Liver (tissue), 8 donors: ENCODE measurements at regions not wholly inside any gene's neighbourhood (a gene's known extent, or its start where the extent isn't known, plus 50 kb on each side); places are given as distances from the start of the nearest gene placed in this dataset.

Source experiments
- DNase-seq: peaks from one replicate; pipeline ENCODE4 v3.0.0-alpha.2; 2017; ENCODE audit warnings: low spot score
- H3K27ac ChIP-seq, 2 donors: one replicate each; pipeline ENCODE4 v1.7.0; 2013; ENCODE audit warnings: inconsistent platforms in 2 of 2, low read length in 2 of 2, control low read depth in 1 of 2, low read depth in 1 of 2, mild to moderate bottlenecking in 1 of 2
- H3K27me3 ChIP-seq, 4 donors: one replicate each; pipeline versions ENCODE4 v1.6.1 to v1.7.0; 2013; ENCODE audit warnings: low read length in 3 of 4, inconsistent platforms in 1 of 4, mild to moderate bottlenecking in 1 of 4, moderate library complexity in 1 of 4; ENCODE audit not compliant: control insufficient read depth in 4 of 4, insufficient read depth in 4 of 4
- H3K36me3 ChIP-seq, 4 donors: one replicate each; pipeline versions ENCODE4 v1.6.1 to v1.7.0; 2013; ENCODE audit warnings: low read length in 3 of 4, mild to moderate bottlenecking in 3 of 4, low read depth in 1 of 4, moderate library complexity in 1 of 4; ENCODE audit not compliant: control insufficient read depth in 4 of 4, insufficient read depth in 3 of 4
- H3K4me1 ChIP-seq, 4 donors: one replicate each; pipeline versions ENCODE4 v1.6.1 to v1.7.0; 2013; ENCODE audit warnings: low read length in 3 of 4, mild to moderate bottlenecking in 3 of 4, moderate library complexity in 1 of 4; ENCODE audit not compliant: control insufficient read depth in 4 of 4, insufficient read depth in 4 of 4
- H3K4me3 ChIP-seq, 3 donors: one replicate each; pipeline versions ENCODE4 v1.6.1 to v1.7.0; 2013; ENCODE audit warnings: low read length in 3 of 3, control low read depth in 1 of 3, low read depth in 1 of 3, mild to moderate bottlenecking in 1 of 3
- H3K9ac ChIP-seq, 2 donors: one replicate each; pipeline ENCODE4 v1.7.0; 2013; ENCODE audit warnings: low read length in 2 of 2, mild to moderate bottlenecking in 2 of 2, moderate library complexity in 2 of 2, control low read depth in 1 of 2, low read depth in 1 of 2
- H3K9me3 ChIP-seq, 4 donors: one replicate each; pipeline versions ENCODE4 v1.6.1 to v1.7.0; 2013; ENCODE audit warnings: low read length in 3 of 4; ENCODE audit not compliant: control insufficient read depth in 4 of 4
- ATF3 ChIP-seq: IDR thresholded peaks from 2 replicates; pipeline ENCODE4 v1.6.1; 2016; ENCODE audit warnings: antibody characterized with exemption
- FOXA2 ChIP-seq: IDR thresholded peaks from 2 replicates; pipeline ENCODE4 v1.6.1; 2016; ENCODE audit warnings: antibody characterized with exemption
- HNF4A ChIP-seq, 2 donors: conservative IDR thresholded peaks; 2 replicates each; pipeline ENCODE4 v1.6.1; 2016; ENCODE audit warnings: antibody characterized with exemption in 2 of 2, mild to moderate bottlenecking in 2 of 2
- MAX ChIP-seq: IDR thresholded peaks from 2 replicates; pipeline ENCODE4 v1.6.1; 2016; ENCODE audit warnings: antibody characterized with exemption
- NR2F2 ChIP-seq: IDR thresholded peaks from 2 replicates; pipeline ENCODE4 v1.6.1; 2016; ENCODE audit warnings: antibody characterized with exemption
- REST ChIP-seq: IDR thresholded peaks from 2 replicates; pipeline ENCODE4 v1.6.1; 2016; ENCODE audit warnings: antibody characterized with exemption, mild to moderate bottlenecking
- WGBS: extraction: QIAGEN DNeasy Blood & Tissue Kit; methylation state at CpG from one replicate; pipeline ENCODE4 v1.1.7; 2013; 5-methylcytosine and 5-hydroxymethylcytosine counted together
- TF ChIP-seq, protein P1 (sequence below): fragments of 150-350 bp; IDR thresholded peaks from 2 replicates; pipeline ENCODE4 v1.5.1; 2017; ENCODE audit warnings: improper control_type of control experiment, low read depth, low read length; ENCODE audit not compliant: missing input control
- donor health status: healthy.
- donor health status: healthy.
- donor health status: healthy.
- donor health status: healthy.
- donor health status: healthy.

- TF ChIP-seq REST (no peak), MAX (no peak), HNF4A (conservative IDR thresholded peaks at IDR 0.05) (no peak), ATF3 (no peak), NR2F2 (no peak)
Measured at GRCh38 chr3:30492322-30493192, 113.8 kb upstream of the TGFBR2 start (continued).

GRCh38 chr3:30493911-30494311 lies 112.5 kb upstream of the TGFBR2 start:
- no peak for TF ChIP-seq NR2F2
- no peak for TF ChIP-seq FOXA2
- TF ChIP-seq, protein P1, sequence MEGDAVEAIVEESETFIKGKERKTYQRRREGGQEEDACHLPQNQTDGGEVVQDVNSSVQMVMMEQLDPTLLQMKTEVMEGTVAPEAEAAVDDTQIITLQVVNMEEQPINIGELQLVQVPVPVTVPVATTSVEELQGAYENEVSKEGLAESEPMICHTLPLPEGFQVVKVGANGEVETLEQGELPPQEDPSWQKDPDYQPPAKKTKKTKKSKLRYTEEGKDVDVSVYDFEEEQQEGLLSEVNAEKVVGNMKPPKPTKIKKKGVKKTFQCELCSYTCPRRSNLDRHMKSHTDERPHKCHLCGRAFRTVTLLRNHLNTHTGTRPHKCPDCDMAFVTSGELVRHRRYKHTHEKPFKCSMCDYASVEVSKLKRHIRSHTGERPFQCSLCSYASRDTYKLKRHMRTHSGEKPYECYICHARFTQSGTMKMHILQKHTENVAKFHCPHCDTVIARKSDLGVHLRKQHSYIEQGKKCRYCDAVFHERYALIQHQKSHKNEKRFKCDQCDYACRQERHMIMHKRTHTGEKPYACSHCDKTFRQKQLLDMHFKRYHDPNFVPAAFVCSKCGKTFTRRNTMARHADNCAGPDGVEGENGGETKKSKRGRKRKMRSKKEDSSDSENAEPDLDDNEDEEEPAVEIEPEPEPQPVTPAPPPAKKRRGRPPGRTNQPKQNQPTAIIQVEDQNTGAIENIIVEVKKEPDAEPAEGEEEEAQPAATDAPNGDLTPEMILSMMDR = no peak
- Histone ChIP-seq H3K4me1 (peaks cover 0 to 2% (median 0%) of the 10 kb centered on the region in 4 donors), H3K9me3 (peaks cover 0 to 7% (median 1%) of the 10 kb centered on the region in 4 donors), H3K27me3 (no peaks in the 10 kb centered on the region), H3K4me3 (no peak overlapping the region), H3K27ac (no peak overlapping the region), H3K9ac (no peak overlapping the region), H3K36me3 (no peaks in the 10 kb centered on the region)
- 83% methylated on average over 2 of the region's 2 CpGs for WGBS
- no peak for DNase-seq

DNA sequence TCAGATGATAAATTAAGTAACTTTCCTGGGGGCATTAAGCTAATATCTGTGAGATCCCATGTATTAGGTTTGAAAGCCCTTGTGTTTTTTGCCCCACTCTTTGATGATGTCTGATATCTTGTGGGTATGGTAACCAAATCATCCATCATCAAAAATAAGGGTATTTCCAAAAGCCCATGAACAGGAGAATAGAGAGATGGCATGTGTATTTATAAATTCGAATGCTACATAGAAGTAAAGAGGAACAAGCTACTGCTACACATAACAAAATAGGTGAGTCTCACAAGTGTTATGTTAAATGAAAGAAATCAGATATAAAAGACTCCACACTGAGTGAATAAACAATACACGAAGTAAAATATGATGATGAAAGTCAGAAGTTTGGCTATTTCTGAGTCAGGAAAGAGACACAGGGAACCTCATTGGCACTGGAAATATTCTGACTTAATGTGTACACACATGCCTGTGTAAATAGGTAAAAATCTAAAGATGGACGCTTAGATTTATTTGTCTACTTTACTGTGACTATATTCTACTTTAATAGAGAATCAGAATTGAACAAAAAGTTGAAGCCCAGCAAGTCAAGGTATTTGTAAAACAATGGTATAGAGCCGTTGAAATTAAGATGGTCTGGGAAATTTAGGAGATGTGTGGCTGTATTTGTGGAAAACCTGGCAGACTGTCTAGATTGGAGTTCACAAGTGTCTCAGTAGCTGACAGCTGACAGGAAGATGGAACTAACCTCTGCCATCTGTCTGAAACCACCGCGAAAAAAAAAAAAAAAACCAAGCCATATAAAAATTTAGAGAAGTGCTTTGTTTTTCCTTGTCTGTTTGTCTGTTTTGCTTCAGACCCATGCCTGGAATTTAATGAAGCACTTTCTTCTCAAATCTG lies 111.0 kb upstream of the TGFBR2 start:
- 71% methylated on average over 6 of the region's 6 CpGs for WGBS
- no peak for TF ChIP-seq FOXA2
- no peak for TF ChIP-seq MAX
- DNase-seq = no peak
- H3K4me1 ChIP-seq = peaks cover 0 to 2% (median 0%) of the 10 kb centered on the region in 4 donors
- no peaks in the 10 kb centered on the region for H3K36me3 ChIP-seq
- H3K9ac ChIP-seq = no peak overlapping the region
- no peaks in the 10 kb centered on the region for H3K27me3 ChIP-seq
- no peak overlapping the region for H3K27ac ChIP-seq
- no peaks in the 10 kb centered on the region for H3K9me3 ChIP-seq
- H3K4me3 ChIP-seq = no peak overlapping the region
